Tibial nerve (tissue), 4 donors: ENCODE measurements at regions not wholly inside any gene's neighbourhood (a gene's known extent, or its start where the extent isn't known, plus 50 kb on each side); places are given as distances from the start of the nearest gene placed in this dataset.

ENCODE experiments used
- CTCF ChIP-seq, 5 experiments: fragments of 200-600 bp in 3 of 5; fragments of 450-650 bp in 2 of 5; sonication (generic) in 3 of 5; IDR thresholded peaks; one replicate each; pipeline ENCODE4 v1.5.1; 2016 to 2019; ENCODE audit warnings: antibody characterized with exemption in 5 of 5, mild to moderate bottlenecking in 3 of 5, moderate library complexity in 2 of 5
- EP300 ChIP-seq, 2 donors: sonication (generic); formaldehyde crosslinking; IDR thresholded peaks; one replicate each; pipeline ENCODE4 v1.6.1; 2017; ENCODE audit warnings: antibody characterized with exemption in 2 of 2, mild to moderate bottlenecking in 1 of 2
- POLR2A ChIP-seq, 2 donors: fragments of 450-650 bp; IDR thresholded peaks; one replicate each; pipeline ENCODE4 v1.6.1; 2017; ENCODE audit warnings: antibody characterized with exemption in 2 of 2, mild to moderate bottlenecking in 2 of 2, moderate library complexity in 2 of 2

- TF ChIP-seq CTCF (IDR thresholded peaks at IDR 0.05): no peak
- no peak for TF ChIP-seq POLR2A (IDR thresholded peaks at IDR 0.05)
- TF ChIP-seq EP300 (IDR thresholded peaks at IDR 0.05): no peak
Measured at GRCh38 chr14:61187196-61187905, 93.8 kb downstream of the TMEM30B start.
